CD14-positive monocyte (primary cell): ENCODE measurements at regions not wholly inside any gene's neighbourhood (a gene's known extent, or its start where the extent isn't known, plus 50 kb on each side); places are given as distances from the start of the nearest gene placed in this dataset.

Experiments
- DNase-seq, 3 donors: peaks; one replicate each; pipeline ENCODE4 v3.0.0-alpha.2; 2011 to 2022
- H2AFZ ChIP-seq: 2 replicates; pipeline ENCODE4 v1.6.0; 2012; ENCODE audit warnings: mild to moderate bottlenecking, low read depth, low read length, inconsistent platforms; ENCODE audit not compliant: insufficient read depth, poor library complexity, severe bottlenecking
- H3K27ac ChIP-seq, 2 donors: 1 replicate in 1 of 2; 2 replicates in 1 of 2; pipeline ENCODE4 v1.5.1; 2012 to 2013; ENCODE audit warnings: low read length in 2 of 2, control low read depth in 1 of 2, inconsistent platforms in 1 of 2, low read depth in 1 of 2, mild to moderate bottlenecking in 1 of 2
- H3K27me3 ChIP-seq, 2 donors: one replicate each; pipeline versions ENCODE4 v1.6.0 to v1.6.1; 2011 to 2013; ENCODE audit warnings: low read length in 2 of 2; ENCODE audit not compliant: control insufficient read depth in 2 of 2, insufficient read depth in 2 of 2
- H3K36me3 ChIP-seq, 2 donors: replicated peaks in 1 of 2; 1 replicate in 1 of 2; 2 replicates in 1 of 2; pipeline versions ENCODE4 v1.5.1 to v1.6.1; 2012 to 2013; ENCODE audit warnings: low read length in 2 of 2, control low read depth in 1 of 2, inconsistent platforms in 1 of 2, mild to moderate bottlenecking in 1 of 2; ENCODE audit not compliant: insufficient read depth in 2 of 2, control insufficient read depth in 1 of 2
- H3K4me1 ChIP-seq, 2 donors: 1 replicate in 1 of 2; 2 replicates in 1 of 2; pipeline versions ENCODE4 v1.5.1 to v1.6.1; 2012 to 2013; ENCODE audit warnings: low read length in 2 of 2, control low read depth in 1 of 2, inconsistent platforms in 1 of 2, mild to moderate bottlenecking in 1 of 2, moderate library complexity in 1 of 2; ENCODE audit not compliant: insufficient read depth in 2 of 2, control insufficient read depth in 1 of 2
- H3K4me2 ChIP-seq: replicated peaks from 2 replicates; pipeline ENCODE3; 2012; ENCODE audit warnings: low read length, moderate library complexity, mild to moderate bottlenecking; ENCODE audit not compliant: poor library complexity, severe bottlenecking; ENCODE audit errors: extremely low read depth
- H3K4me3 ChIP-seq, 3 experiments: fragments of 200-600 bp in 1 of 3; sonication (generic) in 1 of 3; replicated peaks in 1 of 3; 1 replicate in 2 of 3; 2 replicates in 1 of 3; pipeline ENCODE4 v1.5.1; 2011 to 2013; ENCODE audit warnings: low read length in 3 of 3, mild to moderate bottlenecking in 3 of 3, control low read depth in 2 of 3, low read depth in 2 of 3, inconsistent platforms in 1 of 3, moderate library complexity in 1 of 3
- H3K79me2 ChIP-seq: 2 replicates; pipeline ENCODE4 v1.6.0; 2012; ENCODE audit warnings: mild to moderate bottlenecking, control low read depth, inconsistent platforms, low read length, moderate library complexity; ENCODE audit not compliant: insufficient read depth
- H3K9ac ChIP-seq: 2 replicates; pipeline ENCODE4 v1.6.0; 2017; ENCODE audit warnings: low read length, mild to moderate bottlenecking; ENCODE audit not compliant: insufficient read depth, poor library complexity, severe bottlenecking
- H3K9me3 ChIP-seq, 2 donors: replicated peaks in 1 of 2; 1 replicate in 1 of 2; 2 replicates in 1 of 2; pipeline versions ENCODE4 v1.5.1 to v1.6.1; 2012 to 2013; ENCODE audit warnings: low read length in 2 of 2, control low read depth in 1 of 2; ENCODE audit not compliant: control insufficient read depth in 1 of 2, insufficient read depth in 1 of 2
- H4K20me1 ChIP-seq: 2 replicates; pipeline ENCODE4 v1.6.0; 2012; ENCODE audit warnings: mild to moderate bottlenecking, low read length, control low read depth, moderate library complexity; ENCODE audit not compliant: insufficient read depth
- H3K27ac Mint-ChIP-seq, 7 donors: one replicate each; pipeline ENCODE4 v1.8.0; 2020; ENCODE audit warnings: mild to moderate bottlenecking in 7 of 7, mixed read lengths in 7 of 7, moderate library complexity in 6 of 7, inconsistent platforms in 2 of 7
- H3K27me3 Mint-ChIP-seq, 3 donors: one replicate each; pipeline ENCODE4 v1.8.0; 2021 to 2022; ENCODE audit warnings: low read depth in 3 of 3, mild to moderate bottlenecking in 3 of 3, mixed read lengths in 3 of 3, moderate library complexity in 3 of 3, inconsistent platforms in 1 of 3
- H3K36me3 Mint-ChIP-seq, 2 donors: one replicate each; pipeline ENCODE4 v1.8.0; 2020; ENCODE audit warnings: mixed read lengths in 2 of 2, inconsistent platforms in 1 of 2, mild to moderate bottlenecking in 1 of 2
- H3K4me1 Mint-ChIP-seq: one replicate; pipeline ENCODE4 v1.8.0; 2020; ENCODE audit warnings: mild to moderate bottlenecking, mixed read lengths
- H3K4me3 Mint-ChIP-seq, 2 donors: one replicate each; pipeline ENCODE4 v1.8.0; 2020; ENCODE audit warnings: mild to moderate bottlenecking in 2 of 2, mixed read lengths in 2 of 2, moderate library complexity in 1 of 2
- H3K9me3 Mint-ChIP-seq, 7 donors: one replicate each; pipeline ENCODE4 v1.8.0; 2020 to 2022; ENCODE audit warnings: mixed read lengths in 7 of 7, mild to moderate bottlenecking in 6 of 7, moderate library complexity in 6 of 7, inconsistent platforms in 2 of 7
- WGBS: methylation state at CpG from one replicate; pipeline ENCODE4 v1.1.5; 2013; ENCODE audit warnings: missing lambda C conversion rate; ENCODE audit not compliant: insufficient coverage; 5-methylcytosine and 5-hydroxymethylcytosine counted together
- intact Hi-C, 2 donors: fragments of 100-400 bp; cut with micrococcal nuclease; formaldehyde crosslinking; loops; one replicate each; pipeline versions ENCODE4 v1.15.0 to v1.15.1; 2023
- TF ChIP-seq, protein P1 (sequence below): fragments of 200-600 bp; IDR thresholded peaks from one replicate; pipeline ENCODE4 v1.8.0; 2022; ENCODE audit warnings: antibody characterized with exemption, mild to moderate bottlenecking

GRCh38 chr20:60177080-60177479 is 218.9 kb downstream of the CDH26 start:
- Histone ChIP-seq H3K4me3 (no peak overlapping the region), H3K27ac (no peak overlapping the region), H3K9ac (no peak overlapping the region), H2AFZ (no peak overlapping the region), H3K27me3 (no peaks in the 10 kb centered on the region), H4K20me1 (no peaks in the 10 kb centered on the region), H3K36me3 (peaks cover 0 to 11% of the 10 kb centered on the region in 2 donors), H3K4me2 (no peak overlapping the region), H3K4me1 (no peaks in the 10 kb centered on the region), H3K79me2 (no peaks in the 10 kb centered on the region), H3K9me3 (peaks cover 6 to 15% of the 10 kb centered on the region in 2 donors)
- intact Hi-C loops = no loop called here
- Mint-ChIP-seq H3K4me1 (no peaks in the 10 kb centered on the region), H3K27me3 (peaks cover 0 to 3% (median 0%) of the 10 kb centered on the region in 3 donors), H3K27ac (no peak overlapping the region), H3K9me3 (peaks cover 0 to 33% (median 19%) of the 10 kb centered on the region in 7 donors), H3K4me3 (no peak overlapping the region), H3K36me3 (peaks cover 15 to 22% of the 10 kb centered on the region in 2 donors)
- WGBS = 100% methylated on average over 1 of the region's 5 CpGs
- no peak for DNase-seq
- TF ChIP-seq, protein P1, sequence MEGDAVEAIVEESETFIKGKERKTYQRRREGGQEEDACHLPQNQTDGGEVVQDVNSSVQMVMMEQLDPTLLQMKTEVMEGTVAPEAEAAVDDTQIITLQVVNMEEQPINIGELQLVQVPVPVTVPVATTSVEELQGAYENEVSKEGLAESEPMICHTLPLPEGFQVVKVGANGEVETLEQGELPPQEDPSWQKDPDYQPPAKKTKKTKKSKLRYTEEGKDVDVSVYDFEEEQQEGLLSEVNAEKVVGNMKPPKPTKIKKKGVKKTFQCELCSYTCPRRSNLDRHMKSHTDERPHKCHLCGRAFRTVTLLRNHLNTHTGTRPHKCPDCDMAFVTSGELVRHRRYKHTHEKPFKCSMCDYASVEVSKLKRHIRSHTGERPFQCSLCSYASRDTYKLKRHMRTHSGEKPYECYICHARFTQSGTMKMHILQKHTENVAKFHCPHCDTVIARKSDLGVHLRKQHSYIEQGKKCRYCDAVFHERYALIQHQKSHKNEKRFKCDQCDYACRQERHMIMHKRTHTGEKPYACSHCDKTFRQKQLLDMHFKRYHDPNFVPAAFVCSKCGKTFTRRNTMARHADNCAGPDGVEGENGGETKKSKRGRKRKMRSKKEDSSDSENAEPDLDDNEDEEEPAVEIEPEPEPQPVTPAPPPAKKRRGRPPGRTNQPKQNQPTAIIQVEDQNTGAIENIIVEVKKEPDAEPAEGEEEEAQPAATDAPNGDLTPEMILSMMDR = no peak

DNA sequence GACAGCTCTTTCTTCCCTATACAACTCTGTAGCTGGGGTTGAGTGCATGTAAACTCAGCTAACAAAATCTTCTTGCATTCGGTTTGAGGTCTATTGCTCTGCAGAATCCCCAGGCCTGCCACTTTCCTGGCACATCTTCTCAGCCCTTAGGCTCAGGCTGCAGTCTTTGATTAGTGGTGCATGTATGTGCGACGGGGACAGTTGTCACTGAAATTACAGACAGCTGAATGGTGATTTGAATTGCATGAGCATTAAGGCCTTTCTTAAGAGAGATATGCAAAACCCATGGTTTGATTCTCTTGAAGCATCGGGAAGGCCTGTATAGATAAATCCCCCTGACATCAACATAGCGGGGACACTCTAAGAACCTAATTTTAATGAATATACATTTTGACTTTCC is 222.8 kb downstream of the CDH26 start:
- Mint-ChIP-seq H3K4me3 (no peak overlapping the region), H3K36me3 (peaks cover 23 to 35% of the 10 kb centered on the region in 2 donors), H3K27ac (no peak overlapping the region), H3K4me1 (no peaks in the 10 kb centered on the region), H3K9me3 (peaks cover 0 to 12% (median 4%) of the 10 kb centered on the region in 7 donors), H3K27me3 (peaks cover 0 to 3% (median 1%) of the 10 kb centered on the region in 3 donors)
- DNase-seq = no peak
- Histone ChIP-seq H3K79me2 (no peaks in the 10 kb centered on the region), H3K9me3 (no peaks in the 10 kb centered on the region), H2AFZ (no peak overlapping the region), H3K27ac (no peak overlapping the region), H3K4me3 (no peak overlapping the region), H4K20me1 (no peaks in the 10 kb centered on the region), H3K4me1 (no peaks in the 10 kb centered on the region), H3K27me3 (no peaks in the 10 kb centered on the region), H3K9ac (no peak overlapping the region), H3K4me2 (no peak overlapping the region), H3K36me3 (peaks cover 4 to 12% of the 10 kb centered on the region in 2 donors)
- WGBS = no CpG with 5 or more reads among the region's 5 CpGs
- intact Hi-C loops = no loop called here
- TF ChIP-seq, protein P1 = no peak
